Common myeloid progenitor, CD34-positive (primary cell): ENCODE measurements at regions not wholly inside any gene's neighbourhood (a gene's known extent, or its start where the extent isn't known, plus 50 kb on each side); places are given as distances from the start of the nearest gene placed in this dataset.

ENCODE experiments used
- CTCF ChIA-PET: fragments of 350-600 bp; sonication (Branson Sonifier 250); formaldehyde crosslinking; loops from one replicate; lab custom pipeline; 2021; ENCODE audit warnings: antibody characterized with exemption; lab: Charles Lee
- POLR2A ChIA-PET: fragments of 350-600 bp; sonication (Branson Sonifier 250); formaldehyde crosslinking; loops from one replicate; lab custom pipeline; 2021; ENCODE audit warnings: antibody characterized with exemption; lab: Charles Lee
- DNase-seq, 3 donors: peaks; one replicate each; pipeline versions ENCODE4 v3.0.0 to v3.0.0-alpha.2; 2013
- H3K27ac ChIP-seq, 2 experiments: 1 replicate in 1 of 2; 2 replicates in 1 of 2; pipeline ENCODE4 v1.7.0; 2013; ENCODE audit warnings: inconsistent platforms in 2 of 2, low read length in 2 of 2, mild to moderate bottlenecking in 2 of 2, low read depth in 1 of 2, moderate library complexity in 1 of 2; ENCODE audit not compliant: severe bottlenecking in 2 of 2, insufficient read depth in 1 of 2, poor library complexity in 1 of 2
- H3K27me3 ChIP-seq, 5 experiments: replicated peaks in 2 of 5; 1 replicate in 3 of 5; 2 replicates in 2 of 5; pipeline versions ENCODE4 v1.6.1 to v1.7.0; 2013; ENCODE audit warnings: low read length in 4 of 5, mild to moderate bottlenecking in 2 of 5, moderate library complexity in 2 of 5, inconsistent platforms in 1 of 5; ENCODE audit not compliant: insufficient read depth in 5 of 5, control insufficient read depth in 4 of 5
- H3K36me3 ChIP-seq, 4 experiments: 1 replicate in 2 of 4; 2 replicates in 2 of 4; pipeline versions ENCODE4 v1.6.1 to v1.7.0; 2013; ENCODE audit warnings: low read length in 3 of 4, control low read depth in 1 of 4, mild to moderate bottlenecking in 1 of 4; ENCODE audit not compliant: control insufficient read depth in 4 of 4, insufficient read depth in 4 of 4
- H3K4me1 ChIP-seq, 4 experiments: 1 replicate in 3 of 4; 2 replicates in 1 of 4; pipeline versions ENCODE4 v1.6.1 to v1.7.1; 2013; ENCODE audit warnings: low read length in 3 of 4, mild to moderate bottlenecking in 3 of 4, control low read depth in 1 of 4, inconsistent platforms in 1 of 4, moderate library complexity in 1 of 4; ENCODE audit not compliant: control insufficient read depth in 4 of 4, insufficient read depth in 4 of 4; ENCODE audit errors: control extremely low read depth in 1 of 4
- H3K4me3 ChIP-seq, 7 experiments: 1 replicate in 4 of 7; 2 replicates in 3 of 7; pipeline versions ENCODE4 v1.5.1 to v1.7.0; 2013; ENCODE audit warnings: mild to moderate bottlenecking in 7 of 7, low read length in 6 of 7, moderate library complexity in 6 of 7, inconsistent platforms in 2 of 7, low read depth in 2 of 7, control low read depth in 1 of 7; ENCODE audit not compliant: insufficient read depth in 4 of 7, control insufficient read depth in 1 of 7; ENCODE audit errors: extremely low read depth in 1 of 7
- H3K9me3 ChIP-seq, 5 experiments: 1 replicate in 4 of 5; 2 replicates in 1 of 5; pipeline versions ENCODE4 v1.6.1 to v1.7.1; 2013; ENCODE audit warnings: low read length in 4 of 5, mild to moderate bottlenecking in 2 of 5, inconsistent platforms in 1 of 5, low read depth in 1 of 5, moderate library complexity in 1 of 5; ENCODE audit not compliant: control insufficient read depth in 4 of 5, insufficient read depth in 2 of 5; ENCODE audit errors: control extremely low read depth in 1 of 5
- WGBS: methylation state at CpG from one replicate; pipeline ENCODE4 v1.1.5; 2013; ENCODE audit not compliant: insufficient coverage; 5-methylcytosine and 5-hydroxymethylcytosine counted together

DNA sequence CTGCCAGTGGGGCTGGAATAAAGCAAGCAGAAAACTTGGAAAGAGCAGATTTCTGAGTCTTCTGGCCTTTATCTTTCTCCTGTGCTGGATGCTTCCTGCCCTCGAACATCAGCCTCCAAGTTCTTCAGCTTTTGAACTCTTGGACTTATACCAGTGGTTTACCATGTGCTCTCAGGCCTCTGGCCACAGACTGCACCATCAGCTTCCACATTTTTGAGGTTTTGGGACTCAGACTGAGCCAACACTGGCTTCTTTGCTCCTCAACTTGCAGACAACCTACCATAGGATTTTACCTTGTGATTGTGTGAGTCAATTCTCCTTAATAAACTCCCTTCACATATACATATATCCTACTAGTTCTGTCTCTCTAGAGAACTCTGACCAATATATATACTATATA, 706.6 kb downstream of the NR2F2 start:
- Histone ChIP-seq H3K27me3 (no peaks in the 10 kb centered on the region), H3K4me3 (no peak overlapping the region), H3K4me1 (no peaks in the 10 kb centered on the region), H3K9me3 (peaks cover 0 to 3% (median 0%) of the 10 kb centered on the region in 5 experiments), H3K27ac (no peak overlapping the region), H3K36me3 (no peaks in the 10 kb centered on the region)
- CTCF ChIA-PET: no interaction called here
- WGBS: 90% methylated on average over 1 of the region's 1 CpG
- POLR2A ChIA-PET: no interaction called here
- DNase-seq: no peak

DNA sequence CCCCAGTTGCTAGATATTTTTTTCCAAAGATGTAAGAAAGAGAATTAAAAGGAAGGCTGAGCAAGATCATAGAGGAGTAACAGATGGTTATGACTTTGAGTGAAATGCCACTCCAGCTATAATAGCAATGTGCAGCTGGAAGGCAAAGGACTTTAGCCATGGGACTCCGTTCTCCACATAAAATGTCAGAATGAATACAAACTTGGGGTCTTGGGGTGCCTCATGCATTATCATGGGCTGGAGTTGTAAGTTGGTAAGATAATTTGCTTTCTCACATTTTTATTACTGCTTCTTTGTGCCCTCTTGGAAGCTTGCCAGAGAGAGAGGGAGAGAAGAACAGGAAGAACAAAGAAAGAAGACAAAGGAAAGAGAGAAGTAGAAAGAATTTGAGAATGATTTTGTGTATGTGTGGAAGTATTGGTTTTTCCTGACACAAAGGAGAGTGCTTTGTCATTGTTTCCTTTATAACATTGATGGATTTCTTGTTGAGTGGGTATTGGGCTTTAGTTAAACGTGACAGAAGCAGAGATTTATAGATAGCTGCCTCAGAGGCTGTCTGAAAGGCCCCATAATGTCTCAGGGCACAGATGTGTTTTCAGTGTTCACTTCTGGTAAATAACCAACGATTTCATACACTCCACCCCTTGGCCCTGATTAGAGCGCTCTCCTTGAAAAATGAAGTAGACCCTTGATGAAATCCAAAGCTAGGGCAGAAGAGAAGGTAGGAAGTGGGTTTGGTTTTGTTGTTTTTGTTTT, 715.3 kb downstream of the NR2F2 start:
- Histone ChIP-seq H3K36me3 (no peaks in the 10 kb centered on the region), H3K9me3 (no peaks in the 10 kb centered on the region), H3K27ac (no peak overlapping the region), H3K4me1 (no peaks in the 10 kb centered on the region), H3K4me3 (no peak overlapping the region), H3K27me3 (no peaks in the 10 kb centered on the region)
- ChIA-PET CTCF (no interaction called here), POLR2A (no interaction called here)
- DNase-seq: no peak
- no CpG with 5 or more reads among the region's 4 CpGs for WGBS

- Histone ChIP-seq H3K36me3 (no peaks in the 10 kb centered on the region), H3K27me3 (no peaks in the 10 kb centered on the region), H3K27ac (no peak overlapping the region), H3K4me3 (no peak overlapping the region), H3K4me1 (no peaks in the 10 kb centered on the region), H3K9me3 (no peaks in the 10 kb centered on the region)
- POLR2A ChIA-PET: no interaction called here
- CTCF ChIA-PET: interaction anchor here (0.6 kb wide), 1 partner anchor 162 kb away, joined by 3 read pairs; no protein-coding TSS in a partner anchor
- DNase-seq: no peak
- no CpG with 5 or more reads among the region's 3 CpGs for WGBS
These were observed 722.0 kb downstream of the NR2F2 start for GRCh38 chr15:97052513-97052912.

DNA sequence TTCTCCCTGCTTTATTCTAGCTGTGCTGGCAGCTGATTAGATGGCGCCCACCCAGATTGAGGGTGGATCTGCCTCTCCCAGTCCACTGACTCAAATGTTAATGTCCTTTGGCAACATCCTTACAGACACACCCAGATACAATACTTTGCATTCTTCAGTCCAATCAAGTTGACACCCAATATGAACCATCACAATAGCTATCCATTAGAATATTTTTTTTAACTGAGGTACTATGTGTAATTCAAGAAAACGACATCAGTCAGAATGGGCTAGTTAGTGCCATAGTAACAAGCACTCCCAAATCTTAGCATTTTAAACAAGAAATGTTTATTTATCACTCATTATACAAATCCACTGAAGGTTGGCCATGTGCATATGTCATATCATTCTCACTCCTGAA, 723.1 kb downstream of the NR2F2 start:
- no CpG with 5 or more reads among the region's 2 CpGs for WGBS
- no peak for DNase-seq
- Histone ChIP-seq H3K4me3 (no peak overlapping the region), H3K36me3 (no peaks in the 10 kb centered on the region), H3K9me3 (no peaks in the 10 kb centered on the region), H3K27ac (no peak overlapping the region), H3K27me3 (no peaks in the 10 kb centered on the region), H3K4me1 (no peaks in the 10 kb centered on the region)
- POLR2A ChIA-PET: no interaction called here
- CTCF ChIA-PET: no interaction called here

GRCh38 chr15:97057503-97057902, 727.0 kb downstream of the NR2F2 start:
- Histone ChIP-seq H3K36me3 (no peaks in the 10 kb centered on the region), H3K4me3 (no peak overlapping the region), H3K9me3 (no peaks in the 10 kb centered on the region), H3K27me3 (no peaks in the 10 kb centered on the region), H3K4me1 (no peaks in the 10 kb centered on the region), H3K27ac (no peak overlapping the region)
- DNase-seq: no peak
- 84% methylated on average over 5 of the region's 6 CpGs for WGBS
- ChIA-PET CTCF (no interaction called here), POLR2A (no interaction called here)

- POLR2A ChIA-PET: no interaction called here
- Histone ChIP-seq H3K4me1 (no peaks in the 10 kb centered on the region), H3K9me3 (no peaks in the 10 kb centered on the region), H3K27ac (no peak overlapping the region), H3K4me3 (no peak overlapping the region), H3K36me3 (no peaks in the 10 kb centered on the region), H3K27me3 (no peaks in the 10 kb centered on the region)
- no CpG with 5 or more reads among the region's 5 CpGs for WGBS
- DNase-seq: no peak
- CTCF ChIA-PET: no interaction called here
These were observed 728.8 kb downstream of the NR2F2 start for GRCh38 chr15:97059281-97059680.

DNA sequence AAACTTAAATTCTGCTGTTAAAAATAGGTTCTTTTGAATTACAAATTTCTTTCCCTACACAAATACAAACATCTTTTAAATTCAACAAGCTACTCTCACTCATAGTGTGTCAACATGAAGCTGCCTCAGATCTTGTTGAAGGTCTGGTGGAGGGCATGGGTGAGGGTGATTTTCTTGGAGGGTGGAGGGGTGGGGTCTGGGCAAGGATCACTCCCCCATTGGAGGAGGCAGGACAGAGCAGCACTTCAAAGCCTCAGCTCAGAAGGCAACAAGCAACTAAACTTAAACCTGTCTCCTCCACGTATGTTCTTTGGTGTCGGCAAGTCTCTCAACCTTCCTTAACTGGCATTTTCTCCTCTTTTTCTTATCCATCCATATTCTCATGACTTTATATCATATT, 730.9 kb downstream of the NR2F2 start:
- H3K9me3 ChIP-seq: no peaks in the 10 kb centered on the region
- H3K27me3 ChIP-seq: no peaks in the 10 kb centered on the region
- no peaks in the 10 kb centered on the region for H3K4me1 ChIP-seq
- WGBS: 0% methylated on average over 1 of the region's 2 CpGs
- no peak overlapping the region for H3K27ac ChIP-seq
- ChIA-PET CTCF (no interaction called here), POLR2A (no interaction called here)
- no peaks in the 10 kb centered on the region for H3K36me3 ChIP-seq
- H3K4me3 ChIP-seq: no peak overlapping the region
- DNase-seq: no peak
